Caco-2 (cell line): ENCODE measurements at regions not wholly inside any gene's neighbourhood (a gene's known extent, or its start where the extent isn't known, plus 50 kb on each side); places are given as distances from the start of the nearest gene placed in this dataset.

Source experiments
- BruUV-seq: library from RNA; stranded (reverse); fragments of 400-500 nt; replicated peaks from 2 replicates; lab custom pipeline; 2021; lab: Mats Ljungman, UMichigan
- CTCF ChIA-PET: fragments of 300-600 bp; sonication (Branson Sonifier 250); formaldehyde crosslinking; loops from one replicate; lab custom pipeline; 2022; ENCODE audit warnings: antibody characterized with exemption; lab: Charles Lee
- POLR2A ChIA-PET: fragments of 300-600 bp; sonication (Branson Sonifier 250); formaldehyde crosslinking; loops from one replicate; lab custom pipeline; 2022; ENCODE audit warnings: antibody characterized with exemption; lab: Charles Lee
- DNase-seq, 2 experiments: peaks; one replicate each; pipeline versions ENCODE4 v3.0.0 to v3.0.0-alpha.2; 2020 to 2022
- H3K27me3 ChIP-seq: replicated peaks from 2 replicates; pipeline ENCODE4 v1.6.0; 2011; ENCODE audit warnings: low read length; ENCODE audit not compliant: control insufficient read depth, insufficient read depth
- H3K36me3 ChIP-seq: 2 replicates; pipeline ENCODE4 v1.5.1; 2011; ENCODE audit warnings: low read length; ENCODE audit not compliant: control insufficient read depth, insufficient read depth
- H3K4me1 ChIP-seq: fragments of 250-450 bp; sonication (Bioruptor Pico); 2 replicates; pipeline ENCODE4 v1.5.1; 2020; ENCODE audit warnings: mild to moderate bottlenecking
- H3K4me3 ChIP-seq: 2 replicates; pipeline ENCODE4 v1.5.1; 2011; ENCODE audit warnings: low read depth, mild to moderate bottlenecking, control low read depth, low read length
- H3K9me3 ChIP-seq: fragments of 250-450 bp; sonication (Bioruptor Pico); 2 replicates; pipeline ENCODE4 v1.5.1; 2020; ENCODE audit warnings: mild to moderate bottlenecking, moderate library complexity
- H3K27ac Mint-ChIP-seq: one replicate; pipeline ENCODE4 v1.8.0; 2022; ENCODE audit warnings: mixed read lengths; ENCODE audit not compliant: unreplicated experiment
- H3K27me3 Mint-ChIP-seq: one replicate; pipeline ENCODE4 v1.8.0; 2022; ENCODE audit warnings: mixed read lengths; ENCODE audit not compliant: insufficient read depth, unreplicated experiment
- H3K36me3 Mint-ChIP-seq: one replicate; pipeline ENCODE4 v1.8.0; 2022; ENCODE audit warnings: mild to moderate bottlenecking, mixed read lengths; ENCODE audit not compliant: insufficient read depth, unreplicated experiment
- H3K4me1 Mint-ChIP-seq: one replicate; pipeline ENCODE4 v1.8.0; 2022; ENCODE audit warnings: low read depth, mixed read lengths; ENCODE audit not compliant: unreplicated experiment
- H3K4me3 Mint-ChIP-seq: one replicate; pipeline ENCODE4 v1.8.0; 2022; ENCODE audit warnings: mild to moderate bottlenecking, moderate library complexity, mixed read lengths; ENCODE audit not compliant: unreplicated experiment
- H3K9me3 Mint-ChIP-seq: one replicate; pipeline ENCODE4 v1.8.0; 2022; ENCODE audit warnings: mixed read lengths; ENCODE audit not compliant: unreplicated experiment
- CTCF ChIP-seq, 2 experiments: fragments of 200-600 bp in 1 of 2; IDR thresholded peaks; 1 replicate in 1 of 2; 2 replicates in 1 of 2; pipeline versions ENCODE4 v1.5.1 to v1.8.0; 2011 to 2022; ENCODE audit warnings: antibody characterized with exemption in 1 of 2, control low read depth in 1 of 2, inconsistent platforms in 1 of 2, low read depth in 1 of 2, low read length in 1 of 2, mild to moderate bottlenecking in 1 of 2, moderate library complexity in 1 of 2; ENCODE audit not compliant: insufficient read depth in 1 of 2, severe bottlenecking in 1 of 2, unreplicated experiment in 1 of 2
- intact Hi-C: fragments of 100-400 bp; cut with micrococcal nuclease; formaldehyde crosslinking; loops from one replicate; pipeline ENCODE4 v1.10.0; 2022; ENCODE audit not compliant: unreplicated experiment

GRCh38 chr4:107210450-107211239 lies 174.5 kb upstream of the DKK2 start:
- Mint-ChIP-seq H3K4me1 (no peaks in the 10 kb centered on the region), H3K36me3 (no peaks in the 10 kb centered on the region), H3K27me3 (no peaks in the 10 kb centered on the region), H3K9me3 (no peaks in the 10 kb centered on the region), H3K4me3 (peak overlapping the region; percentile 58), H3K27ac (no peak overlapping the region)
- intact Hi-C loops = no loop called here
- H3K9me3 ChIP-seq = no peaks in the 10 kb centered on the region
- BruUV-seq = no TSS peak
- POLR2A ChIA-PET = no interaction called here
- no peaks in the 10 kb centered on the region for H3K4me1 ChIP-seq
- H3K36me3 ChIP-seq = no peaks in the 10 kb centered on the region
- H3K27me3 ChIP-seq = no peaks in the 10 kb centered on the region
- no peak for TF ChIP-seq CTCF (IDR thresholded peaks at IDR 0.05; ENCODE audit: insufficient read depth in 1 of 2, low read depth in 1 of 2, low read length in 1 of 2, severe bottlenecking in 1 of 2, unreplicated experiment in 1 of 2)
- CTCF ChIA-PET = no interaction called here
- DNase-seq = no peak
- H3K4me3 ChIP-seq = peak overlapping the region; percentile 30

- intact Hi-C loops = no loop called here
These were observed 167.6 kb upstream of the DKK2 start for GRCh38 chr4:107203733-107204132.

GRCh38 chr4:107202744-107203143 lies 166.6 kb upstream of the DKK2 start:
- Mint-ChIP-seq H3K36me3 (no peaks in the 10 kb centered on the region), H3K9me3 (no peaks in the 10 kb centered on the region), H3K27ac (no peak overlapping the region), H3K4me1 (no peaks in the 10 kb centered on the region), H3K27me3 (peaks cover 3% of the 10 kb centered on the region), H3K4me3 (no peak overlapping the region)
- no peak for DNase-seq
- POLR2A ChIA-PET = no interaction called here
- no peak for TF ChIP-seq CTCF (IDR thresholded peaks at IDR 0.05; ENCODE audit: insufficient read depth in 1 of 2, low read depth in 1 of 2, low read length in 1 of 2, severe bottlenecking in 1 of 2, unreplicated experiment in 1 of 2)
- intact Hi-C loops = no loop called here
- BruUV-seq = no TSS peak
- no peak overlapping the region for H3K4me3 ChIP-seq
- no peaks in the 10 kb centered on the region for H3K4me1 ChIP-seq
- no peaks in the 10 kb centered on the region for H3K27me3 ChIP-seq
- H3K9me3 ChIP-seq = no peaks in the 10 kb centered on the region
- CTCF ChIA-PET = no interaction called here
- no peaks in the 10 kb centered on the region for H3K36me3 ChIP-seq

More at GRCh38 chr4:107203733-107204132, 167.6 kb upstream of the DKK2 start:
- Histone ChIP-seq H3K4me3 (no peak overlapping the region), H3K27me3 (no peaks in the 10 kb centered on the region), H3K9me3 (no peaks in the 10 kb centered on the region), H3K36me3 (no peaks in the 10 kb centered on the region), H3K4me1 (no peaks in the 10 kb centered on the region)
- no peak overlapping the region for H3K4me3 Mint-ChIP-seq
- TF ChIP-seq CTCF (IDR thresholded peaks at IDR 0.05; ENCODE audit: insufficient read depth in 1 of 2, low read depth in 1 of 2, low read length in 1 of 2, severe bottlenecking in 1 of 2, unreplicated experiment in 1 of 2) = no peak
- H3K9me3 Mint-ChIP-seq = no peaks in the 10 kb centered on the region
- peaks cover 3% of the 10 kb centered on the region for H3K27me3 Mint-ChIP-seq
- no peaks in the 10 kb centered on the region for H3K36me3 Mint-ChIP-seq
- no peak for DNase-seq
- ChIA-PET POLR2A (no interaction called here), CTCF (no interaction called here)
- no peaks in the 10 kb centered on the region for H3K4me1 Mint-ChIP-seq
- no TSS peak for BruUV-seq
- no peak overlapping the region for H3K27ac Mint-ChIP-seq
